ENCODE measurements at regions not wholly inside any gene's neighbourhood (a gene's known extent, or its start where the extent isn't known, plus 50 kb on each side); places are given as distances from the start of the nearest gene placed in this dataset.

DNA sequence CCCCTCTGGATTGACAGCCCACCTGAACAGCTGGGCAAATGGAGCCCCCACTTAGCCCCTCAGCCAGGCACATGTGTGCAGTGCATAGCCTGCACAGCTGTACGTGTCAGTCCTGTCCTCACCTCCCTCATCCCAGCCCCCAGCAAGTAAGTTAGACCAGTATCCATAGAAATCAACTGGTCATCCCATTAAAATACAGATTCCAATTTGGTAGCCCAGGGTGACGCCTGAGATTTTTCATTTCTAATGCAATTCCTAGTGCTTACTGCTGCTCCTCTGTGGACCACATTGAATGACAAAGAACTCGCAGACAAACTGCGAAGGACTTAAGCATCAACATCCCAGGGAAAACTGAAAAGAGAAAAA, 99.0 kb upstream of the GJB5 start:
- no peak for DNase-seq (ENCODE audit: low spot score)

DNA sequence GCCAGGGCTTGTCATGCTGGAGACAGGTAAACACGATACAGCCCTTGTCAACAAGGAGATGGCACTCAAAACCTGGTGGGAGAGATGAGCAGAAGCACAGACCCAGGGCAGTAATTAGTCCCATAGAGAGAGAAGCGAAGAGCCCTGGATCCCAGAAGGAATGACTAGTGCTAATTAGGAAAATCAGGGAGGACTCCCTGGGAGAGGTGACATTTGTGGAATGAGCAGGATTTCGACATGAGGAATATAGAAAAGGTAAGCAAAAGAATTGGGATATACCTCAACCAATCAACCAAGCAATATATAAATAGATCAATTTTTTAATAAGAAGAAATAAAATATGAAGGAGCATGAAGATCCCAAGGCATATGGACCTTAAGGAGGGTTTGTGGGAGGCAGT, 98.5 kb upstream of the GJB5 start:
- DNase-seq (ENCODE audit: low spot score): no peak

DNA sequence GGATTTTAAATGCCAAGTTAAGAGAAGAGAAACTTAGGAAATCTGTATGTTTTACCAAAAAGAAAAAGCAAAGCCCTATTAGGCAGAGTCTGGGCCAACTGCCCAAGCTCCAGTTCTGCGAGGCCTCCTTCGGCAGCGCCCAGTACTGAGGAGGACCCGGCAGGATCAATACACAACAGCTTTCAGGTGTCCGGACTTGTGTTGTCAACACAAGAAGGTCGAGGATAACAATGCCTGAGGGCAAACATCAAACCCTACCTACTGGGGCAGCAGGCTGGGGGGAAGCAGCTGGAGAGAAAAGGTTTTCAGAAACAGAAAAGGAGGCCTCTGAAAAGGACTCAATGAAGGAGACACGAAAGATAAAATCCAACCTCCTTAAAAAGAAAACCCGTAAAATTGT, 98.1 kb upstream of the GJB5 start:
- no peak for DNase-seq (ENCODE audit: low spot score)

DNA sequence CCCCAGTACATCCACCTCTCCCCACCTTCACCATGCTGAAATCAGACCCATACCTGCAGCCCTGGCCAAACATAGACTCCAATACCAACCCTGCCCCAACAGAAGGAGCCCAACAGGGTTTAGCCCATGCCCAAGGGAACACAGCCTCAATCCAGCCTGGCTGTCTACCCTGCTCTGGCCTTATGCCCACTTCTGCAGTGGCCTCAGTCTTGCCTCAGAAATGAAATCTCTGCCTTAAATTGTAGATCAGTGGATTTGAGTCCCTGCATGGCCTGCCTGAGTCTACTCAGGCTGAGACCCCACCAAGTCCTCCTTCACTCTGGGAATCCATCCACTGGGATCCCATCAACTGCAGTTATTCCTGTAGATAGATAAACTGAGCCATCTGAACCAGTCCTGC, 97.6 kb upstream of the GJB5 start:
- no peak for DNase-seq (ENCODE audit: low spot score)

DNA sequence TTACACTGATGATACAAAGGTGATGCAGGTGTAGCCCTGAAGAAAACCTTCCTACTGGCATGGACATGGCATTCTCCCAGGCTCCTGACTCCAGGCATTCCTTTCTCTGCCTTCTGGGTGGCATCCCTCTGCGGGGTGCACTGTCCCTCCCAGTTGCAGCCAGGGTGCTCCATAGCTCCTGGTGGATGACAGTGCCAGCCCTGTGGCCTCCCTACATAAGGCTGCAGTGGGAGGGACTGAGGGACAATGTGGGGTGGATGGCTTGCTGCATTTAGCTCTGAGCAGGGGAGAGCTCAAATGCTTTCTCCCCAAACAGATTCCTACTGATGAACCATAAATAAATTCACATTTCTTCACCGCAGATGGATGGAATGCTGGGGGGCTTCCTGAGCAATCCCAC, 97.0 kb upstream of the GJB5 start:
- no peak for DNase-seq (ENCODE audit: low spot score)

DNA sequence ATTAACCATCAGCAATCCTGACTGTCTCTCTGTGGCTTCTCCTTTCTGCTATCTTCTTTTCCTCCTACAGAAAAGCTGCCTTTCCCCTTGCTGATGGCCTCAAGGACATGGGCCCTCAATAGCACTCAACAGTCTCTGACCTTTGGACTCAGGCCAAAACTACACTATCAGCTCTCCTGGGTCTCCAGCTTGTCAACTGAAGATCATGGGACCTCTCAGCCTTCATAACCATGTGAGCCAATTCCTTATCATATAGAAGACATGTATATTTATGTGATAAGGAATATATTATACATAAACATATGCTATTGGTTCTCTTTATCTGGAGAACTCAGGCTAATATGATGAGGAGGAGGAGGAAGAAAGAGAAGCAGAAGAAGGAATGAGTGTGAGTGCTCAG, 91.8 kb upstream of the GJB5 start:
- no peak for DNase-seq (ENCODE audit: low spot score)

DNA sequence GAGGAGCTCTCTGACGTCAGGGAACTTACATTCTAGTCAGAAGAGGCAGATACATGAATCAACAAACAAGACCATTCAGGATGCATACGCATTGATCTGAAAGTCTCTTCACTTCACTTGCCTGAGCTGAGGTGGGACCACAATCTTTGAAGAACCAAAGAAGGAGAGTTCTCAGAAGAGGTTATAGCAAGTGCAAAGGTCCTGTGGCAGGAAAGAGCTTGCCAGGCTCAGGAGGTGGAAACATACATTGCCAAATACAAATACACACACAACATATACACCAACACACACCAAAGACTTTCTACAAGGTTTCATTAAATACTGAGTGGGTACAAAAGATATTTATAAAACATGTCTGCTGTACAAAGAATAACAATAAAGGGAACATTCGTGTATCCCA, 86.8 kb upstream of the GJB5 start:
- no peak for DNase-seq (ENCODE audit: low spot score)

DNA sequence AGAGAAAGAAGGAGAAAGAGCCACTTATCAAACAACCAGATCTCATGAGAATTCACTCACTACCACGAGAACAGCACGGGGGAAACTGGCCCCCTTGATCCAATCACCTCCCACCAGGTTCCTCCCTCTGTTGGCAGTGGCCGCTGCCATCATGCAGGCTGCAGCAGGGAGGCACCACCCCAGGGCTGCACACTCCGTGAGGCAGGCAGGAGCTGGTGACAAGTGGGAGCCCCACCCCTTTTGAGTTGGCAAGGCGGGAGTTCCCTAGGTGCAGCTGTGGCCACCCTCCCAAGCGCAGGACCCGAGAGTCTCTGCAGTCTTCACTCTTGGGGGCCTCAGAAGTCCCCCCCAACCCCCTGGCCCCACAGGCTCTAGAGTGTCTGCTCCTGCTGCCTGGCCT, 83.9 kb upstream of the GJB5 start:
- no peak for DNase-seq (ENCODE audit: low spot score)

DNA sequence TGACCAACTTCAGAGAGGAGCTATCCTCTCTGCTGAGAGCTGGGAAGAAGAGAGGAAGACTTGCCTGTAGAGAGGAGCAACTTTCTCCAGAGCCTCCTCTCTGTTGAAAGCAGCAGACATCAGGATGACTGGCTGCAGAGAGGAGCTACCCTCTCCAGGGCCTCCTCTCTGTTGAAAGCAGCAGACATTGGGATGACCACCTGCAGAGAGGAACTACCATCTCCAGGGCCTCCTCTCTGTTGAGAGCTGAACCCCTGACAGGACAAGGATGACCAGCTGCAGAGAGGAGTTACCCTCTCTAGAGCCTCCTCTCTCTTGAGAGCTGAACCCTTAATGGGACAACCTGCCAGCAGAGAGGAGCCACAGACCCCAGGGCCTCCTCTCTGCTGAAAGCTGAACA, 83.0 kb upstream of the GJB5 start:
- DNase-seq (ENCODE audit: low spot score): no peak

DNA sequence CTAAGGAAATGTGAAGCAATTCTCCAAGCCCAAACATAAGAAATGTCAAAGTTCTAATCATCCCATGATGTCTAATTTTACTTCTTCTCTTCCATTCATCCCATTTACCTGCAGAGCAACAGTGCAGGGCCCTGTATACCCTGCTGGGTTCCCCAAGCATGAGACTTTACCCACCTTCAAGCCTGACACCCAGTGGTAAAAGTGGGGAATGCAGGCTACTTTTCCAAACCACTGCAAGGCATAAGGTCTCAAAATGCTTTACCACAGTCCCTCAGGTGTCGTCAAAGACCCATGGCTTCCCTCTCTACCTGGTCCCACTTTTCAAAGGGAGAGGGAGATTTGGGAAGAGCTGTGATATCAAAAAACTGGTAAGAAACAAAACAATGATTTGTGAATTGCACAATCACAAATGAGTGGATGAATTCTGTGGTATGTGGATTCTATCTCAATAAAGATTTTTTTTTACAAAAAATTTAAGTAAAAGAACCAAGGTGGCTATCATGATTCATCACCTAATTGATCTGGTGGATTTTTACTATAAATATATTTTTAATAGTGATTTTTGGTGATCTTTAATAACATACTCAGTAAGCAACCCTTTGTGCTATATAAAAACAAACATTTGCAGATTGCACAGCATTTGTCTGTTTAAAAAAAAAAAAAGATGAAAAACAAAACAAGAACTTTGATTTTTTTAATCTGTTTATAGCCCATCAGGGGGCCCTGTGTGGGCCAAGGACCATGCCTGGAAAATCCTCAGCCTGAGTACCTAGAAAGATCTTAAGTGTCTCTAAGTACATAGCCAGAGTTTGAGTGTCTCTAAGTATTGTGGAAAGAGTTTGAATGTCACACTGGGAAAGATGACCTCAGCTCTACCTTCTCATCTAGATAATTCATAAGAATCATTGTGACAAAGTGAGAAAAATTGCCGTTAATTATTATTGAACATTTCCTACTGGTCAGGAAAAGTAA, 73.1 kb upstream of the GJB5 start:
- DNase-seq (ENCODE audit: low spot score): peak; percentile 54

DNA sequence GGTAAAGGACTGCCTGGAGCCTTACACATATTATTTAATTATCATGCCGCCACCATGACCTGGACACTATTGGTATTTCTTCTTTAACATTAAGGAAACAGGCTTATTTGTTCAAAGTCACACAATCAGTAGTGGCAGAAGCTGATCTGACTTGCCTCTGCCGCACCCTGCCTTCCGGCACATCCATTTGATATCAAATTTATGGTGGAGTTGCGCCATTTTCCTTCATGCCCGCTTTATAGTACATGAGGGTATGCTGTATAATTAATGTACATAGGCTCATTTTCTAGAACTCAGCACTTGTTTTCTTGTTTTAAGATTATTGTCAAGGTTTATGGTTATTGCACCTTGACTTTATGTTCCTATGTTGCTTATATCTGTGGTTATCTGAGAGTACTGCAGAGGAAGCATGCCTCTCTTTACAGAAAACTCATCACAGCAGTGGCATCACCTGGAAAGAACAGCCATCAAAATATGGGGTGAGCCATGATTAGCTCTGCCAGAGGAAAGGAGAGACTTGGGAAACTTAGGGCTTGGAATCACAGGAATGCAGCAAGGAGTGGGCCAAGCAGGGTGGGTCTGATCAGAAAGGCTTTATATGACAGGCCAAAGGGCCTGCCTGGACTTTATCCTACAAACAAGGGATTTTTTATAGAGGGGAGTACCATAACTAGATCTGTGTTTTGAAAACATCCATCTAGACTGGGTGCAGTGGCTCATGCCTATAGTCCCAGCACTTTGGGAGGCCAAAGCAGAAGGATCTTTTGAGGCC, 72.2 kb upstream of the GJB5 start:
- DNase-seq (ENCODE audit: low spot score): no peak

DNA sequence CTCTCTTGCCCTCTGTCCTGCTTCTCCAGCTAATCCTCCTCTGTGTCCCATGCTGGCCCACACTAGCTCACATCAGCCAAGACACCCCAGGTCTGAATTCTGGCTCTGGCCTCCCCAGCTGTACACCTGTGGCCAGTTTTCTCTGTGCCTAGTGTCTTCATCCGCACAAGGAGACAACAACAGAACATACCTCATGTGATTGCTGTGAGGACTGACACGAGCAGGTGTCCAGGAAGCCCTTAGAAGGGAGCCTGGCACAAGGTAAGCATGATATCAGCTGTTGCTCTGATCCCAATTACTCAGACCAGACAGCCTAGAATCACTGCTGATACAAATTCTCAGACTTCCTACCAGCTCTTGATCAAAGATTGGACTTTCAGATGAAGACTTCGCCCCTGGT, 71.2 kb upstream of the GJB5 start:
- DNase-seq (ENCODE audit: low spot score): no peak

DNA sequence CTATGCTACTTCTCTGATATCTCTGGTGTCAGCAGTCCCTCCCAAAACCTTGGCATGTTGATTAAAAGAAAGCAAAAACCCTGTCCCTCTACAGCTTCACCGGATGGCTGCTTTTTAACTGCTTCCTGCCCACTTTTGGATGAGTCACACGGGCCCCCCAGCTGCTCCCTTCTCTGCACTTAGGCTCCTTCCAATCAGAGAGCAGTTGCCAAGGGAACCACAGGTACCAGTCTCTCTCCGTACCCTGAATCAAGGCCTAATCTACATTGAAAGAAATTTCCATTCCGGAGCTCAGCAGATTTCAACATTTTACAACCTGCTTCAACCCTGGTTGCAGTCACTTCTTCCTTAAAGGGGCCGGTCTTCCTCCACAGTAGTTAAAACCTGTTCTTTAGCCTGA, 70.6 kb upstream of the GJB5 start:
- no peak for DNase-seq (ENCODE audit: low spot score)

DNA sequence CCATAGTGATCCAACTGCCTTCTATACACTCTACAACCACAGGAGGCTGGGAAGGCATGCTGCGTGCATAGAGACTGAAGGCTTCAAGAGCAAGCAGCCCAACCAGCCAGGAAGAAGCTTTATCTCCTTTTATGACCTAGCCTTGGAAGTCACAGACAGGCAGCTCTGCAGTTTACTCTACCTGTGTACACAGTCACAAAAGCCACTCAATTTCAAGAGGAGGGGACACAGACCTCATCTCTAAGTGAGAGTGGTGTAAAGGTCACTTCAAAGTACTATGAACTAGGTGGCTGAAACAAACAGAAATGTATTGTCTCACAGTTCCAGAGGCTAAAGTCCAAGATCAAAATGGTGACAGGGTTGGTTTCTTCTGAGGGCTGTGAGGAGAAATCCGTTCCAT, 69.6 kb upstream of the GJB5 start:
- no peak for DNase-seq (ENCODE audit: low spot score)

DNA sequence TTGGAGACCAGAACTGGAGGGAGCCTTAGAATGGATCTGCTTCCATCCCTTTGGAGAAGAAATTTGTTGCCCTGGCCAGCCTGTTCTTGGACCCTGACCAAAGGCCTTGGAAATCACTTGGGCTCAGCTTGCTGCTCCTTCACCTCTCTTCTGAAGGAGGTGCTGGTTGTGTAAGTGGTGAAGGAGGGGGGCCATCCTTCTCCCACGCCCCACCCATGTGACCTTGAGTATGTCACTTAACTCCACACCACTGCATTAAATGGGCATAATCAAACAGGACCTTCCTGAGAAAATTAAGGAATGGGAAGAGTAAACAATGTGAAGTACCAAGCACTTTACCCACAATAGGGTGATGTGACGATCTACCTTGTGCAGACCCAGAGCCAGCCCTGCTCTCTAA, 68.3 kb upstream of the GJB5 start:
- no peak for DNase-seq (ENCODE audit: low spot score)

DNA sequence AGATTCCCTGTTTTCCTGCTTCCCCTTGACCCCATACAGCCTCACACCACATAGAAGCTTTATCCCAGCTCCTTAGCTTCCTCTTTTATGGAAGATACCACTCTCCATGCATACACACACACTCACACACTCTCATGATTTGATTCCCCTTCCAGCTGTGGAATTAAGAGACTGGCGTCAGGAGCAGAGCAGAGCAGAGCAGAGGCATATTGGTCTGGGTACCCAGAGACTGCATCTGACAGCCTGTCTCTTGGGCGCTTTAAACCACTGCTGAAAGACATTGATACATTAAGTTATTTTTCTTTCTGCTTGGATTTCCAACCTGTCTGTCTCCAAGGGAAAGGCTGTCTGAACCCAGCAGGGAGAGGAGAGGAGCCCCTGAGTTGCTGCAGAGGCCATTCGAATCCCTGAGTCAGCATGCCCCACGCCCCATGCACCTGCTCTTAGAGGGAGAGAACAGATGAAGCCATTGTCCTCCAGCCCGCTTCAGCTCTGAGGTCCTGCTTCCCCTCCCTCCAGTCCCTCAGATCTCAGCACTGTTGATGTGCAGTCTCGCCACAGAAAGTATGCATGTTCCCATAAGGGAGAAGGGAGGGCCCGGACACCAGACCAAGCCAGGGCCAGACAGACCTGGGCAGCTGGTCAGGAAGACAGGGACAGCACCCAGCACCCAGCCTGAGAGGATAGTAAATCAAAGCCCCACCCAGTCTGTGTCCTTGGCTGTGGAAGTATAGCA, 66.7 kb upstream of the GJB5 start:
- DNase-seq (ENCODE audit: low spot score): no peak

DNA sequence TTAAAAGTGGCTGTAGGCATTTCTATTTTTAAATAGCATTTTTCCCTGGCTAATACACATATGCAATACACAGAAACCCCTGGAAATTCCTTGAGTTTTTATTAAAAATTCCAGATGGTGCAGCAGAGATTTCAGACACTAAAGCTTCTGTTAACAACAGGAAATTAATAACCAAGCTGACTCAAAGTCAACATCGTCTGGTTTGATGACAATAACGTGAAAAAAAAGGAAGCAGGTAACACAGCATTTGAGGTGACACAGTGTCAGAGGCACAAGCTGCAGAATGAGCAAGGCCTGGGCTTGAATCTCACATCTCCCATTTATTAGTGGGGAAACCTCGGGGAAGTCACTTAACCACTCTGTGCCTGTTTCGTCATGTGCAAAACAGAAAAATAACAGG, 64.6 kb upstream of the GJB5 start:
- DNase-seq (ENCODE audit: low spot score): no peak

DNA sequence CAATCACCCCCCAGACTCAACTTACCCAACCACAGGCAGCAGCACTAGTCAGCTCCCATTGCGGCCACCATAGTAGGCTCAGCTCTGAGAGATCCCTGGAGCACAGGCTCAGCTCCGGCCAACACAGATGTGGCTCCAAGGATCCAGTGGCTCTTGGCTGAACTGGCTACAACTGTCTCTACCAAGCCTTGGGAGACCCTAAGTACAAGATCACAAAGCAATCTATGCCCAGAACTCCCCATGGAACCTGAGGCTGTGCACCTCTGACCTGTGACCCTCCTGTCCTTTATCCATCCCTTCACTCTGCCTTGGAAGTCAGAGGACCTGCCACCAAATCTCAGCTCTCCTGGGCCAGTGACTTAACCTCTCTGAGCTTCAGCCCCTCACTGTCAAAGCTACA, 61.8 kb upstream of the GJB5 start:
- no peak for DNase-seq (ENCODE audit: low spot score)

DNA sequence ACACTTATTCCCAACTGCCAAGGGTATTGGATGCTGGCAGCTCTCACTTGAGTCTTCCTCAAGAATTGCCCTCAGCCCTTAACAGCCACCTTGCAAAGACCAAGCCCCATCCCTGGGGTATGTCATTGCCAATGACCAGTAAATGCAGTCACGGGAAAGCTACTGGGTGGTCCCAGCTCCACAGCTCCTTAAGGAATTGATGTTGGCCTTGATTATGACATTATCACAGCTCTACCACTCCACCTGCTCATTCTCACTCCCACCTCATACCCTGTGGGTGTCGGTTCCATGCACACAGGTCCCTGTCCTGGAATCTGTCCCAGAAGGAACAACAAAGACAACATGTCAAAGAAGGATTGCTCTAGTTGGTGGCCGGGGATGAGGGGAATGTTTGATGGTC, 60.5 kb upstream of the GJB5 start:
- DNase-seq (ENCODE audit: low spot score): no peak

DNA sequence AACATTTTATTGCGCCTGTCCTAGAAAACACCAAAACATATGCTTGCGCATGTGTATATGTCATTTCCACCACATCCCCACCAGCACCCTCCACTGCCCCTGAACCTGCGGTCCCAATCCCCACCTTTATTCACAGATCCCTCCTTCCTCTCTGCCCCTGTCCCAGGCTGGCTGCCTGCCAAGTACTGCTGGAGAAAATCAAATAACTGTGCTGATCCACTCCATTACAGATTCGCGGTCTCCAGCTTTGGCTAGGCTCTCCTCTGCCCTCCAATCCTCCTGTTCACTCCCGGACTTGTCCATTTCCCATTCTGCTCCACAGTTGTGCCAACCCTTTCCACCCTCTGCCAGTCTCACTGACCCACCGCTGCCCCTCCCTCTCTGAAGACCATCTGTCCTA, 59.3 kb upstream of the GJB5 start:
- no peak for DNase-seq (ENCODE audit: low spot score)

DNA sequence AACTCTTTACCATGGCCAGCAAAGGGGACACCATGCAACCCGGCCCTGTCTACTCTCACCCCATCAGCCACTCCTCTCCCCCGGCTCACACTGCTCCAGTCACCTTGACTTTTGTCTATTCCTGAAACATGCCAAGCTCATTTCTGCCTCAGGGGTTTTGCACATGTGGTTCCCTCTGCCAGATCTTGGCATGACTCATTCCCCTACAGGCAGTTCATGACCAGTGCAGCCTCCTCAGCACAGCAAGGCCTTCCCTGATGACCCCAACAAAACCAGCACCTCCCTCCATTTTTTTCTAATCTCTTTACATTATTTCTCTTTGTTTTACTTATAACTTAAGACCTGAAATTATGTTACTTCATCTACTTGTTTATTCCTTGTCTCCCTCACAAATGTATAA, 58.6 kb upstream of the GJB5 start:
- DNase-seq (ENCODE audit: low spot score): peak; percentile 29

DNA sequence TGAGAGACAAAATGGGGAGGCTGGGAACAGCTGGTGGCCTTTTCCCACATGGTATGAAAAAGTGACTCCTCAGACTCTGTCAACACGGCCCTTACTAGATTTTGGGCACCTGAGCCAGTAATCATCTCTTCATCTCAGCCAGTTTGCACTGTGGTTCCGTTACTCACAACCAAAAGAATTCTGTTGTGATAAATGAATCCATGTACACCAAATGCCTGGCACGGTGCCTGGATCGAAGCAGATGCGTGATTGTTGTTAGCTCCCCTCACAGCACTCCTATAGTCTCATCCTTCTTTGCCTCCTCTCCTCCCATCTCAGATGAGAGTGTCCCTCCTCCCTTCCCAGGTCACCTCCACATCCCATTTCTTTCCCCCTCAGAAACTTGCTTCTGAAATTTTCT, 57.9 kb upstream of the GJB5 start:
- DNase-seq (ENCODE audit: low spot score): no peak

DNA sequence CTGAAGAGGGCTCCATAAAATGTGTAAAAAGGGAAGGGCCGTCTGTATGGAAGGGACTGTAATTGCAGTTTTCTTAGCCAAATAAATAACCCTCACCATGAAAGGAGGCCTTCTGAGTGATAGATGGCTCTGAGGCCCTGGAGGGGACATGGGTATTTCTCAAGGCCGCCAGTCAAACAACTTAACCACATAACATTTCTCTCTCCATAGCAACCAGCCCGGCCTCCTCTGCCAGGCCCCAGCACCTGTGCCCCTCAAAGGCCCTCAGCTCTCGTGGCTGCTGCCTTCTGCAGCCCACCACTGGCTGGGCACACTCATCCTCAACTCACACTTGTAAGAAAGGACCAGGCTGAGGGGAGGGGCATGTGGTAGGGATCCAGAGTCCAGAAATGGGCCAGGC, 57.0 kb upstream of the GJB5 start:
- DNase-seq (ENCODE audit: low spot score): no peak

Measured in AG08395 (cell line).